K562 (cell line): ENCODE measurements at regions not wholly inside any gene's neighbourhood (a gene's known extent, or its start where the extent isn't known, plus 50 kb on each side); places are given as distances from the start of the nearest gene placed in this dataset.

Experiments used
- ATAC-seq: fragments of 200-7000 bp; cut with Tn5 transposase; 3 replicates; pipeline ENCODE4 v1.9.1; 2020; ENCODE audit warnings: moderate library complexity
- BruUV-seq: library from RNA; stranded (reverse); fragments of 400-500 nt; replicated peaks from 2 replicates; lab custom pipeline; 2021; lab: Mats Ljungman, UMichigan
- CTCF ChIA-PET: fragments of 300-600 bp; formaldehyde crosslinking; extraction: SDS; loops from one replicate; lab custom pipeline; 2021; ENCODE audit warnings: low intra/inter-chr PET ratio; lab: Yijun Ruan, JAX
- POLR2A ChIA-PET: fragments of 300-600, 350-650 bp; sonication (Branson Sonifier 250); formaldehyde crosslinking; extraction: SDS; loops from one replicate; lab custom pipeline; 2021; ENCODE audit warnings: antibody characterized with exemption, inconsistent platforms; lab: Yijun Ruan, JAX
- DNase-seq, 4 experiments: peaks; one replicate each; pipeline versions ENCODE4 v3.0.0 to v3.0.0-alpha.2; 2011 to 2018; ENCODE audit warnings: low spot score in 3 of 4, mixed read lengths in 3 of 4; ENCODE audit errors: extremely low read depth in 1 of 4
- FAIRE-seq: peaks from 2 replicates; lab custom pipeline; 2011; peaks lifted over from hg19 to GRCh38; lab: Jason Lieb, UNC
- H2AFZ ChIP-seq: 2 replicates; pipeline ENCODE4 v1.6.0; 2011; ENCODE audit warnings: low read depth, low read length, control low read depth, inconsistent platforms
- H3K27ac ChIP-seq: fragments of 200-600 bp; 3 replicates; pipeline ENCODE4 v1.8.0; 2011; ENCODE audit warnings: low read depth, mild to moderate bottlenecking, control low read depth, inconsistent platforms, low read length, moderate library complexity, mixed read lengths; ENCODE audit errors: extremely low read depth
- H3K27me3 ChIP-seq, 2 experiments: fragments of 300-600 bp in 1 of 2; 2 replicates in 1 of 2; 3 replicates in 1 of 2; pipeline versions ENCODE4 v1.6.0 to v1.8.0; 2011; ENCODE audit warnings: inconsistent platforms in 2 of 2, low read length in 2 of 2, mild to moderate bottlenecking in 1 of 2, mixed read lengths in 1 of 2, moderate library complexity in 1 of 2; ENCODE audit not compliant: control insufficient read depth in 2 of 2, insufficient read depth in 2 of 2
- H3K36me3 ChIP-seq: fragments of 300-600 bp; 3 replicates; pipeline ENCODE4 v1.8.0; 2011; ENCODE audit warnings: mild to moderate bottlenecking, low read length, inconsistent platforms; ENCODE audit not compliant: control insufficient read depth, insufficient read depth
- H3K4me1 ChIP-seq, 2 experiments: fragments of 200-600 bp in 1 of 2; replicated peaks in 1 of 2; 2 replicates in 1 of 2; 3 replicates in 1 of 2; pipeline versions ENCODE4 v1.5.1 to v1.8.0; 2011; ENCODE audit warnings: inconsistent platforms in 2 of 2, low read length in 2 of 2, mild to moderate bottlenecking in 1 of 2, mixed read lengths in 1 of 2, moderate library complexity in 1 of 2; ENCODE audit not compliant: control insufficient read depth in 2 of 2, insufficient read depth in 2 of 2
- H3K4me2 ChIP-seq: 2 replicates; pipeline ENCODE4 v1.6.1; 2011; ENCODE audit warnings: low read length, control low read depth, inconsistent platforms, mixed read lengths; ENCODE audit not compliant: insufficient read depth
- H3K4me3 ChIP-seq: fragments of 200-600 bp; sonication (generic), shearing (Covaris generic); 2 replicates; pipeline ENCODE4 v1.5.1; 2016; ENCODE audit warnings: control low read depth, inconsistent platforms
- H3K79me2 ChIP-seq: fragments of 200-600 bp; 3 replicates; pipeline ENCODE4 v1.8.0; 2011; ENCODE audit warnings: low read length, inconsistent platforms; ENCODE audit not compliant: control insufficient read depth, insufficient read depth
- H3K9ac ChIP-seq, 2 experiments: 2 replicates each; pipeline versions ENCODE4 v1.6.0 to v1.6.1; 2011; ENCODE audit warnings: low read depth in 2 of 2, low read length in 2 of 2, control low read depth in 1 of 2, inconsistent platforms in 1 of 2, mild to moderate bottlenecking in 1 of 2, mixed read lengths in 1 of 2; ENCODE audit not compliant: insufficient read depth in 1 of 2
- H3K9me1 ChIP-seq: one replicate; pipeline ENCODE4 v1.6.0; 2011; ENCODE audit warnings: inconsistent platforms, mild to moderate bottlenecking, low read length, moderate library complexity; ENCODE audit not compliant: control insufficient read depth, insufficient read depth
- H3K9me3 ChIP-seq: replicated peaks from 2 replicates; pipeline ENCODE4 v1.5.1; 2011; ENCODE audit warnings: low read depth, low read length, inconsistent platforms; ENCODE audit not compliant: control insufficient read depth, insufficient read depth
- H4K20me1 ChIP-seq: replicated peaks from 2 replicates; pipeline ENCODE4 v1.6.1; 2011; ENCODE audit warnings: low read length, inconsistent platforms, mixed read lengths; ENCODE audit not compliant: control insufficient read depth, insufficient read depth
- EP400 ChIP-seq: fragments of 450-650 bp; IDR thresholded peaks from 2 replicates; pipeline ENCODE4 v1.6.1; 2017; ENCODE audit warnings: antibody characterized with exemption, mild to moderate bottlenecking, moderate library complexity
- PURB ChIP-seq: sonication (generic); formaldehyde crosslinking; IDR thresholded peaks from 2 replicates; pipeline ENCODE4 v1.9.0; 2021; ENCODE audit warnings: low read depth, mild to moderate bottlenecking, missing genetic modification reagents
- RERE ChIP-seq: sonication (generic); formaldehyde crosslinking; IDR thresholded peaks from 2 replicates; pipeline ENCODE4 v1.8.0; 2023; ENCODE audit warnings: missing genetic modification reagents, mild to moderate bottlenecking, borderline replicate concordance
- ZNF778 ChIP-seq: fragments of 450-650 bp; formaldehyde crosslinking; IDR thresholded peaks from 2 replicates; pipeline ENCODE4 v1.4.0; 2020; ENCODE audit warnings: mild to moderate bottlenecking, moderate library complexity
- WGBS: fragments of 100-300 bp; shearing (Covaris generic); methylation state at CpG from one replicate; pipeline ENCODE4 v1.1.6; 2016; ENCODE audit warnings: low coverage, mixed read lengths; ENCODE audit not compliant: insufficient coverage; ENCODE audit errors: missing lambda C conversion rate; 5-methylcytosine and 5-hydroxymethylcytosine counted together
- in situ Hi-C: fragments of 300-500 bp; cut with MboI; formaldehyde crosslinking; loops from 4 replicates; pipeline ENCODE4 v1.15.0; 2018; ENCODE audit warnings: inconsistent platforms, mixed read lengths
- intact Hi-C: fragments of 100-400 bp; cut with micrococcal nuclease; formaldehyde crosslinking; loops from 2 replicates; pipeline ENCODE4 v1.14.2; 2022

DNA sequence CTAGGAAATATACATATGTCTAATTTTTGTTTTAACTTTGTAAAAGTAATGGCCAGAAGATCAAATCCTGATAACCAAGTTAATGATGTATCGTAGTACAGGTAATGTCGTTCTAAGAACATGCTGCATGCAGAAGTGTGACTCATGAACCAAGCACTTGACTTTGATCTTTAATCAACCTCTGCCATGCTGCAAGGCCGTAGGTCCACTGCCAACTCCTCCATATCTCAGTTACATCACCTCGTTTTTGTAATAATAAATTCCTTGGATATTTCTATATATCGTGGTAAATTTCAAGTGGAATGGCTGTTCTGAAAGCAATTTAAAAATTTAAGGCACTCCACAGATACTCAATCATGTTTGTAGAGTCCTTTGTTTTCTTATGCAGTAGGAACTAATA, 771.7 kb downstream of the EPHA7 start:
- TF ChIP-seq ZNF778 = no peak
- no peak for TF ChIP-seq PURB (CRISPR knock-in tag)
- no peak for TF ChIP-seq RERE
- TF ChIP-seq EP400 = no peak
- DNase-seq = no peak
- H2AFZ ChIP-seq = no peak overlapping the region
- H3K4me1 ChIP-seq = no peaks in the 10 kb centered on the region
- H3K4me2 ChIP-seq = no peak overlapping the region
- intact Hi-C loops = no loop called here
- no peak overlapping the region for H3K4me3 ChIP-seq
- ChIA-PET POLR2A (interaction anchor here (0.7 kb wide), 1 partner anchor 193 kb away, joined by 3 read pairs; no protein-coding TSS in a partner anchor), CTCF (no interaction called here)
- ATAC-seq = no peak
- H3K27me3 ChIP-seq = no peaks in the 10 kb centered on the region
- no peaks in the 10 kb centered on the region for H3K9me1 ChIP-seq
- H4K20me1 ChIP-seq = no peaks in the 10 kb centered on the region
- no peak overlapping the region for H3K27ac ChIP-seq
- no peak for FAIRE-seq
- no peak overlapping the region for H3K9ac ChIP-seq
- no peaks in the 10 kb centered on the region for H3K79me2 ChIP-seq
- H3K9me3 ChIP-seq = no peaks in the 10 kb centered on the region
- in situ Hi-C loops = no loop called here
- no peaks in the 10 kb centered on the region for H3K36me3 ChIP-seq
- WGBS = 1% methylated on average over 5 of the region's 5 CpGs
- BruUV-seq = no TSS peak
